ENCODE measurements at regions not wholly inside any gene's neighbourhood (a gene's known extent, or its start where the extent isn't known, plus 50 kb on each side); places are given as distances from the start of the nearest gene placed in this dataset.

- ATAC-seq (ENCODE audit: insufficient number of reproducible peaks, low FRiP score, low read depth) (no peak), DNase-seq (ENCODE audit: low spot score) (no peak)
- Histone ChIP-seq H3K36me3 (no peaks in the 10 kb centered on the region), H3K27ac (no peak overlapping the region), H3K9me3 (no peaks in the 10 kb centered on the region), H3K4me3 (no peak overlapping the region), H3K4me1 (ENCODE audit: control insufficient read depth in 1 of 2, low read depth in 2 of 2) (peaks cover 0 to 7% of the 10 kb centered on the region in 2 donors), H3K27me3 (replicated peaks; ENCODE audit: insufficient read depth) (no peaks in the 10 kb centered on the region)
- no peak for TF ChIP-seq CTCF (IDR thresholded peaks at IDR 0.05)
Observed at GRCh38 chr1:81020506-81020905, 780.2 kb upstream of the ADGRL2 start.

GRCh38 chr1:81010126-81010525 lies 790.6 kb upstream of the ADGRL2 start:
- DNase-seq (ENCODE audit: low spot score) (no peak), ATAC-seq (ENCODE audit: insufficient number of reproducible peaks, low FRiP score, low read depth) (no peak)
- Histone ChIP-seq H3K9me3 (no peaks in the 10 kb centered on the region), H3K36me3 (no peaks in the 10 kb centered on the region), H3K4me1 (ENCODE audit: control insufficient read depth in 1 of 2, low read depth in 2 of 2) (no peaks in the 10 kb centered on the region), H3K27ac (no peak overlapping the region), H3K4me3 (no peak overlapping the region), H3K27me3 (replicated peaks; ENCODE audit: insufficient read depth) (no peaks in the 10 kb centered on the region)
- no peak for TF ChIP-seq CTCF (IDR thresholded peaks at IDR 0.05)

GRCh38 chr1:81008293-81008692 lies 792.4 kb upstream of the ADGRL2 start:
- Histone ChIP-seq H3K4me3 (no peak overlapping the region), H3K4me1 (ENCODE audit: control insufficient read depth in 1 of 2, low read depth in 2 of 2) (peaks cover 0 to 7% of the 10 kb centered on the region in 2 donors), H3K27ac (no peak overlapping the region), H3K27me3 (replicated peaks; ENCODE audit: insufficient read depth) (no peaks in the 10 kb centered on the region), H3K36me3 (no peaks in the 10 kb centered on the region), H3K9me3 (no peaks in the 10 kb centered on the region)
- TF ChIP-seq CTCF (IDR thresholded peaks at IDR 0.05): no peak
- ATAC-seq (ENCODE audit: insufficient number of reproducible peaks, low FRiP score, low read depth) (no peak), DNase-seq (ENCODE audit: low spot score) (no peak)

GRCh38 chr1:81007024-81007423 lies 793.7 kb upstream of the ADGRL2 start:
- DNase-seq (ENCODE audit: low spot score): no peak
- no peaks in the 10 kb centered on the region for H3K27me3 ChIP-seq (replicated peaks; ENCODE audit: insufficient read depth)

GRCh38 chr1:81006502-81006901 lies 794.2 kb upstream of the ADGRL2 start:
- Histone ChIP-seq H3K4me3 (no peak overlapping the region), H3K9me3 (no peaks in the 10 kb centered on the region), H3K36me3 (no peaks in the 10 kb centered on the region), H3K4me1 (ENCODE audit: control insufficient read depth in 1 of 2, low read depth in 2 of 2) (peaks cover 0 to 13% of the 10 kb centered on the region in 2 donors), H3K27me3 (replicated peaks; ENCODE audit: insufficient read depth) (no peaks in the 10 kb centered on the region), H3K27ac (no peak overlapping the region)
- TF ChIP-seq CTCF (IDR thresholded peaks at IDR 0.05): no peak
- ATAC-seq (ENCODE audit: insufficient number of reproducible peaks, low FRiP score, low read depth): no peak
- DNase-seq (ENCODE audit: low spot score): no peak

More at GRCh38 chr1:81007024-81007423, 793.7 kb upstream of the ADGRL2 start:
- no peaks in the 10 kb centered on the region for H3K36me3 ChIP-seq
- H3K27ac ChIP-seq: no peak overlapping the region
- ATAC-seq (ENCODE audit: insufficient number of reproducible peaks, low FRiP score, low read depth): no peak
- H3K4me1 ChIP-seq (ENCODE audit: control insufficient read depth in 1 of 2, low read depth in 2 of 2): peaks cover 0 to 13% of the 10 kb centered on the region in 2 donors
- TF ChIP-seq CTCF (IDR thresholded peaks at IDR 0.05): no peak
- H3K9me3 ChIP-seq: no peaks in the 10 kb centered on the region
- no peak overlapping the region for H3K4me3 ChIP-seq
